Heart right ventricle (tissue), 16 donors: ENCODE measurements at regions not wholly inside any gene's neighbourhood (a gene's known extent, or its start where the extent isn't known, plus 50 kb on each side); places are given as distances from the start of the nearest gene placed in this dataset.

Experiments
- ATAC-seq, 8 donors: fragments of 200-7000 bp; cut with Tn5 transposase; one replicate each; pipeline ENCODE4 v1.9.1; 2020; ENCODE audit warnings: mild to moderate bottlenecking in 8 of 8, moderate library complexity in 8 of 8, moderate number of reproducible peaks in 1 of 8
- DNase-seq, 2 donors: peaks; one replicate each; pipeline ENCODE4 v3.0.0-alpha.2; 2020
- H3K27ac ChIP-seq, 10 donors: fragments of 200-600 bp; sonication (generic) in 2 of 10; one replicate each; pipeline versions ENCODE4 v1.5.0 to v1.8.0; 2020 to 2022; ENCODE audit warnings: mild to moderate bottlenecking in 3 of 10
- H3K27me3 ChIP-seq, 7 donors: fragments of 200-600 bp; one replicate each; pipeline ENCODE4 v1.8.0; 2021 to 2022; ENCODE audit warnings: mild to moderate bottlenecking in 2 of 7
- H3K36me3 ChIP-seq, 9 donors: fragments of 200-600 bp; sonication (generic) in 1 of 9; one replicate each; pipeline versions ENCODE4 v1.5.0 to v1.8.0; 2020 to 2022; ENCODE audit warnings: mild to moderate bottlenecking in 2 of 9
- H3K4me1 ChIP-seq, 9 donors: fragments of 200-600 bp; sonication (generic) in 1 of 9; one replicate each; pipeline versions ENCODE4 v1.5.0 to v1.8.0; 2020 to 2022; ENCODE audit warnings: mild to moderate bottlenecking in 4 of 9
- H3K4me3 ChIP-seq, 10 donors: fragments of 200-600 bp; sonication (generic) in 2 of 10; one replicate each; pipeline versions ENCODE4 v1.5.0 to v1.8.0; 2020 to 2022; ENCODE audit warnings: mild to moderate bottlenecking in 7 of 10, moderate library complexity in 2 of 10
- H3K9me3 ChIP-seq, 11 donors: fragments of 200-600 bp in 10 of 11; sonication (generic) in 2 of 11; one replicate each; pipeline versions ENCODE4 v1.5.0 to v1.8.0; 2013 to 2022; ENCODE audit warnings: mild to moderate bottlenecking in 2 of 11, control low read depth in 1 of 11, moderate library complexity in 1 of 11
- WGBS, 2 donors: extraction: QIAGEN DNeasy Blood & Tissue Kit; methylation state at CpG; one replicate each; pipeline ENCODE4 v1.1.7; 2013; ENCODE audit warnings: inconsistent platforms in 1 of 2; 5-methylcytosine and 5-hydroxymethylcytosine counted together
- intact Hi-C, 10 donors: fragments of 100-400 bp; cut with DNase I; formaldehyde crosslinking; loops; one replicate each; pipeline versions ENCODE4 v1.11.1 to v1.14.2; 2022
- TF ChIP-seq, protein P1 (sequence below), 9 donors: fragments of 200-600 bp; sonication (generic) in 2 of 9; IDR thresholded peaks; one replicate each; pipeline versions ENCODE4 v1.5.0 to v1.8.0; 2021 to 2022; ENCODE audit warnings: antibody characterized with exemption in 9 of 9, mild to moderate bottlenecking in 5 of 9, moderate library complexity in 1 of 9
- donor health status: Arrhythmogenic right ventricular cardiomyopathy.
- donor health status: ischemic (EF 13 %, LVEDD 7.1; RV severe dilation, severe dysfunction).
- donor health status: healthy with polysubstance abuse.
- donor health status: DM: no; HTN: yes; CAD: no.
- donor health status: DM: no; HTN: no; CAD: no.
- donor health status: ischemic (EF 25% LVEDD 6.9; RV normal size, moderate dysfunction).
- donor health status: ischemic (EF 25% LVEDD 5.7; RV mildly dilated, moderate dysfunction).
- donor health status: healthy.
- donor health status: DM: yes; HTN: yes; CAD: no.
- donor health status: Ischemic cardiomyopathy.
- donor health status: ischemic (EF 35%, LVEDD 5.7; RV mildly dilated, moderate dysfunction).
- donor health status: nonischemic (EF 11% LVEDD 7.7; RV severe dilation, severe dysfunction).
- donor health status: DM: yes; HTN: yes; CAD: no.
- donor health status: PGD.
- donor health status: ischemic (EF 29% LVEDD 5.4; RV normal size, mild dysfunction).
- donor health status: nonischemic (EF 23%, LVEDD 6.1; RV moderate dilation, normal function).

DNA sequence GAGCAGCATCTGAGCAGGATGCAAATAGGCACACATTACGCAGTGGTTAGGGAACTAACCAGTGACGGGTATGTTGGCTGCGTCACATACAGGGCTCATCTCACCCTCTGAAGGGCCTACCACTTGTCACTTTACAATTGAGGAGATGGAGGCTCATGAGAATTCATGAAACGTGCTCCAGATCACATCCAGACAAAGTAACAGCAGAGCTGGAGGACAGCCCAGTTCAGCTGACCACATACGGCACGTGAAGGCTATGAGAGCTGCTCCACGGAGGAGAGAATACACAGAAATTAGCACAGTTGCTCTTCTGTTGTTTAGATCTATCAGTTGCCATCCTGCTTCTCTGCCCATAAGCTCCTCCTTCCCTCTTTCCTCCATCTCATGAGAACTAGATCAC, 78.4 kb downstream of the FAM9B start:
- Histone ChIP-seq H3K4me1 (no peaks in the 10 kb centered on the region), H3K9me3 (no peaks in the 10 kb centered on the region), H3K27ac (no peak overlapping the region), H3K36me3 (no peaks in the 10 kb centered on the region), H3K27me3 (peaks cover 0 to 87% (median 0%) of the 10 kb centered on the region in 7 donors), H3K4me3 (no peak overlapping the region)
- TF ChIP-seq, protein P1, sequence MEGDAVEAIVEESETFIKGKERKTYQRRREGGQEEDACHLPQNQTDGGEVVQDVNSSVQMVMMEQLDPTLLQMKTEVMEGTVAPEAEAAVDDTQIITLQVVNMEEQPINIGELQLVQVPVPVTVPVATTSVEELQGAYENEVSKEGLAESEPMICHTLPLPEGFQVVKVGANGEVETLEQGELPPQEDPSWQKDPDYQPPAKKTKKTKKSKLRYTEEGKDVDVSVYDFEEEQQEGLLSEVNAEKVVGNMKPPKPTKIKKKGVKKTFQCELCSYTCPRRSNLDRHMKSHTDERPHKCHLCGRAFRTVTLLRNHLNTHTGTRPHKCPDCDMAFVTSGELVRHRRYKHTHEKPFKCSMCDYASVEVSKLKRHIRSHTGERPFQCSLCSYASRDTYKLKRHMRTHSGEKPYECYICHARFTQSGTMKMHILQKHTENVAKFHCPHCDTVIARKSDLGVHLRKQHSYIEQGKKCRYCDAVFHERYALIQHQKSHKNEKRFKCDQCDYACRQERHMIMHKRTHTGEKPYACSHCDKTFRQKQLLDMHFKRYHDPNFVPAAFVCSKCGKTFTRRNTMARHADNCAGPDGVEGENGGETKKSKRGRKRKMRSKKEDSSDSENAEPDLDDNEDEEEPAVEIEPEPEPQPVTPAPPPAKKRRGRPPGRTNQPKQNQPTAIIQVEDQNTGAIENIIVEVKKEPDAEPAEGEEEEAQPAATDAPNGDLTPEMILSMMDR (IDR thresholded peaks at IDR 0.05): no peak
- no peak for ATAC-seq
- DNase-seq: no peak
- WGBS, 2 donors: 64 to 66% methylated on average over 7 of the region's 7 CpGs
- intact Hi-C loops: no loop called here

DNA sequence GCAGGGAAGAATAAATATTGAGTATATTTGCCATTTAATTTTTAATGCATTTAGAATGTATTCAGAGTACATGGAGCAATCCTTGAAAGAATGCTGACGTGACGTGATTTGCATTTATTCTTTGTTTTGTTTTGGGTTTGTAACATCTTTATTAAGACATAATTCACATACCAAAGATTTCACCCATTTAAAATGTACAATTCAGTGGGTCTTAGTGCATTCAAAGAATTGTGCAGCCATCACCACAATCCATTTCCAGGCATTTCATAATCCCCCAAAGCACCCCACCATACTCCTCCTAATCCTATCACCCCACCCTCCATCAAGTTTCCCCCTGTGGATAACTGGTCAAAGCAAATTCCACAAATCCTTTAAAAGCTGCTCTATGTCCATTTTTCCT, 87.4 kb downstream of the FAM9B start:
- DNase-seq (no peak), ATAC-seq (no peak)
- H3K9me3 ChIP-seq: no peaks in the 10 kb centered on the region
- no peaks in the 10 kb centered on the region for H3K36me3 ChIP-seq
- H3K27me3 ChIP-seq: peaks cover 0 to 29% (median 0%) of the 10 kb centered on the region in 7 donors
- WGBS, 2 donors: 87 to 91% methylated on average over 2 of the region's 2 CpGs
- no peaks in the 10 kb centered on the region for H3K4me1 ChIP-seq
- TF ChIP-seq, protein P1 (IDR thresholded peaks at IDR 0.05): no peak
- H3K4me3 ChIP-seq: no peak overlapping the region
- H3K27ac ChIP-seq: no peak overlapping the region
- intact Hi-C loops: no loop called here

DNA sequence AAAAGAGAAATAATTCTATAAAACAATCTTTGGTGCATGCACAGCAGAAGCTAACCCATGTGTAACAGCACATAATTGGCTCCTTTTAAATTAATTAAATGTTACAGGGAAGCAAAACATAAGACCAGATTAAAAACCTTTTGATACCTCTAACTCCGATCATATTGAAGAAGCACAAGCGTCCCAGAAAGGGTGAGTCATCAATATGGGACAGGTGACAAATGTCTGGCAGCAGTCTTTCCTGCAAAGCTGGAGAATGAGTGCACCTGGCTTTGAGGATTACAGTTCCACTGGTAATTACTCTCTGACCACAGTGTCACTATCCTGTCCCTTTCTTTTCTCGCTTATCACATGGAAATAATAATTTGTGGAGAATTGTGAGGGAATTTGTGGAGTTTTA, 94.6 kb downstream of the FAM9B start:
- Histone ChIP-seq H3K36me3 (no peaks in the 10 kb centered on the region), H3K4me1 (no peaks in the 10 kb centered on the region), H3K27ac (no peak overlapping the region), H3K9me3 (no peaks in the 10 kb centered on the region), H3K27me3 (no peaks in the 10 kb centered on the region), H3K4me3 (no peak overlapping the region)
- TF ChIP-seq, protein P1 (IDR thresholded peaks at IDR 0.05): no peak
- WGBS, 2 donors: 86 to 87% methylated on average over 3 of the region's 3 CpGs
- no peak for ATAC-seq
- intact Hi-C loops: no loop called here
- no peak for DNase-seq

DNA sequence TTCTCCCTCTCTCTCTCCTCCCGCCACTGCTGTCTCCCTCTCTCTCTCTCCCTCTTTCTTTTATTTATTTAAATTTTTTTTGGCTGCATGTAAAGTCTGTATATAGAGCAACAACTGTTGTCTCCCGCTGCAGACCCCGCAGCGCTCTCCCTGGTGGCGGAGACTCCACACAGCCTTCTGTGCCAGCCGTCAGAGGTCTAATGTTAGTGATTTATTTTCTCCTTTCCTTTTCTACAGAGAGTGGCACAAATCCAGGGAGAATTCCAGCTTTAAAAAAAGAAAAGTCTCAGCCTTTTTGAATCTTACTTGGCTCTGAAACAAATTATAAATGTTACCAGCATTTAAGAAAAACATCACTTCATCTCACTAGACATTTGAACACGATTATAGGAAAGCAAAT, 106.2 kb downstream of the FAM9B start:
- Histone ChIP-seq H3K27ac (no peak overlapping the region), H3K4me1 (no peaks in the 10 kb centered on the region), H3K9me3 (peaks cover 0 to 3% (median 0%) of the 10 kb centered on the region in 11 donors), H3K4me3 (no peak overlapping the region), H3K36me3 (no peaks in the 10 kb centered on the region), H3K27me3 (peaks cover 0 to 16% (median 0%) of the 10 kb centered on the region in 7 donors)
- 66% methylated on average over 7 of the region's 7 CpGs for WGBS, 2 donors
- DNase-seq: no peak
- TF ChIP-seq, protein P1 (IDR thresholded peaks at IDR 0.05): no peak
- intact Hi-C loops: no loop called here
- ATAC-seq: no peak
